Liver (tissue), 3 donors: ENCODE measurements at regions not wholly inside any gene's neighbourhood (a gene's known extent, or its start where the extent isn't known, plus 50 kb on each side); places are given as distances from the start of the nearest gene placed in this dataset.

Experiments
- EGR1 ChIP-seq, 2 donors: IDR thresholded peaks; 2 replicates each; pipeline ENCODE4 v1.6.1; 2016 to 2018; ENCODE audit warnings: antibody characterized with exemption in 2 of 2, low read depth in 2 of 2
- NR2F2 ChIP-seq: IDR thresholded peaks from 2 replicates; pipeline ENCODE4 v1.6.1; 2016; ENCODE audit warnings: antibody characterized with exemption
- YY1 ChIP-seq: IDR thresholded peaks from 2 replicates; pipeline ENCODE4 v1.6.1; 2016; ENCODE audit warnings: antibody characterized with exemption, mild to moderate bottlenecking
- TF ChIP-seq, protein P1 (sequence below): fragments of 150-350 bp; IDR thresholded peaks from 2 replicates; pipeline ENCODE4 v1.5.1; 2017; ENCODE audit warnings: improper control_type of control experiment, low read depth, low read length; ENCODE audit not compliant: missing input control
- donor health status: healthy.
- donor health status: healthy.

DNA sequence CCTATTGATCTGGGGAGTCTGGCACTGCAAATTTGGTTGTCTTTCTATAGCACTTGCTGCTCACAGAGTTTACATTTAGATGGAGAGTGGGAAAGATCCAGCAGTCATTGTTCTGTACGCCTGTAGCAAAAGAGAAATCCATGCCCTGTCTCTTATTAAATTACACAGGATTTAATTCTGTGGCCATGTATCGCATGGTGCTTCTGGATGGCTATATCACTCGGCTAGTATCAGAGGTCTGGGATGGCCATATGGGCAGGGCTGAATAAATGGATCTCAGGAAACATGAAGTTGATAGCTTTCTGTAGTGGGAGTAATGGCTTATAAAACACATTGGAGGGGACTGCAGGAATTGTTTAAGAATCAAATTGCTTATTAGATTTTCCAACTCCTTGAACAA is 325.8 kb upstream of the DPH6 start:
- TF ChIP-seq, protein P1, sequence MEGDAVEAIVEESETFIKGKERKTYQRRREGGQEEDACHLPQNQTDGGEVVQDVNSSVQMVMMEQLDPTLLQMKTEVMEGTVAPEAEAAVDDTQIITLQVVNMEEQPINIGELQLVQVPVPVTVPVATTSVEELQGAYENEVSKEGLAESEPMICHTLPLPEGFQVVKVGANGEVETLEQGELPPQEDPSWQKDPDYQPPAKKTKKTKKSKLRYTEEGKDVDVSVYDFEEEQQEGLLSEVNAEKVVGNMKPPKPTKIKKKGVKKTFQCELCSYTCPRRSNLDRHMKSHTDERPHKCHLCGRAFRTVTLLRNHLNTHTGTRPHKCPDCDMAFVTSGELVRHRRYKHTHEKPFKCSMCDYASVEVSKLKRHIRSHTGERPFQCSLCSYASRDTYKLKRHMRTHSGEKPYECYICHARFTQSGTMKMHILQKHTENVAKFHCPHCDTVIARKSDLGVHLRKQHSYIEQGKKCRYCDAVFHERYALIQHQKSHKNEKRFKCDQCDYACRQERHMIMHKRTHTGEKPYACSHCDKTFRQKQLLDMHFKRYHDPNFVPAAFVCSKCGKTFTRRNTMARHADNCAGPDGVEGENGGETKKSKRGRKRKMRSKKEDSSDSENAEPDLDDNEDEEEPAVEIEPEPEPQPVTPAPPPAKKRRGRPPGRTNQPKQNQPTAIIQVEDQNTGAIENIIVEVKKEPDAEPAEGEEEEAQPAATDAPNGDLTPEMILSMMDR, result no peak
- TF ChIP-seq NR2F2 (no peak), YY1 (no peak), EGR1 (IDR thresholded peaks at IDR 0.05; ENCODE audit: low read depth in 2 of 2) (no peak)
